Right lobe of liver (tissue), 4 donors: ENCODE measurements at regions not wholly inside any gene's neighbourhood (a gene's known extent, or its start where the extent isn't known, plus 50 kb on each side); places are given as distances from the start of the nearest gene placed in this dataset.

Experiments used
- CTCF ChIP-seq, 4 donors: fragments of 200-600 bp in 3 of 4; fragments of 450-650 bp in 1 of 4; IDR thresholded peaks; one replicate each; pipeline versions ENCODE4 v1.5.1 to v1.8.0; 2016 to 2022; ENCODE audit warnings: antibody characterized with exemption in 4 of 4, mild to moderate bottlenecking in 2 of 4
- POLR2A ChIP-seq: fragments of 450-650 bp; IDR thresholded peaks from one replicate; pipeline ENCODE4 v1.6.1; 2017; ENCODE audit warnings: antibody characterized with exemption, mild to moderate bottlenecking
- donor health status: DM: no; HTN: no; CAD: no.
- donor health status: DM: no; HTN: no; CAD: no.
- donor health status: DM: no; HTN: yes; CAD: no.

DNA sequence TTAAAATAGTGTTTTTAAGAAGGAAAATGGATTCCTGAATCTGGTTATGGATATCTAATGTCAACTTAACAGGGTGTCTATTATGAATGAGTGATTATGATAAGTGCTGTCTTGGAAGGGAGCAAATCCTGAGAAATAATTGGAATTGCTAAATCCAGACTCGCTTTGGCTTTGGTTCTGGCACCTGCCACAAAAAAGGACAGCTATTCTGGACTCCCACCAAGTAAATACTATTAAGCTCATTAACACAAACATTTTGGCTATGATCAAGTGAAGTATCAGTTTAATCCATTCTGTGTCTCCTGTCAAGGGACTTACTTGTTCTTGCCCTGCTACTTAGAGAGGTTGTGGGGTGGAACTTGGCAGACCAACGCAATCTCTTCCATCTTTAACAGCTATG, 403.7 kb downstream of the CENPC start:
- no peak for TF ChIP-seq CTCF (IDR thresholded peaks at IDR 0.05)
- no peak for TF ChIP-seq POLR2A
